Duodenal mucosa (tissue), 2 donors: ENCODE measurements at regions not wholly inside any gene's neighbourhood (a gene's known extent, or its start where the extent isn't known, plus 50 kb on each side); places are given as distances from the start of the nearest gene placed in this dataset.

Experiments
- H3K27ac ChIP-seq: one replicate; pipeline ENCODE4 v1.7.0; 2013; ENCODE audit warnings: low read depth, low read length
- H3K27me3 ChIP-seq, 2 donors: one replicate each; pipeline ENCODE4 v1.7.0; 2013; ENCODE audit warnings: low read length in 2 of 2, control low read depth in 1 of 2; ENCODE audit not compliant: insufficient read depth in 2 of 2, control insufficient read depth in 1 of 2
- H3K36me3 ChIP-seq, 2 donors: one replicate each; pipeline ENCODE4 v1.7.0; 2013; ENCODE audit warnings: low read length in 2 of 2, control low read depth in 1 of 2; ENCODE audit not compliant: insufficient read depth in 2 of 2, control insufficient read depth in 1 of 2
- H3K4me1 ChIP-seq, 2 donors: one replicate each; pipeline ENCODE4 v1.7.0; 2013; ENCODE audit warnings: low read length in 2 of 2, control low read depth in 1 of 2; ENCODE audit not compliant: insufficient read depth in 2 of 2, control insufficient read depth in 1 of 2
- H3K4me3 ChIP-seq, 2 donors: one replicate each; pipeline ENCODE4 v1.7.0; 2013; ENCODE audit warnings: low read length in 2 of 2, low read depth in 1 of 2
- H3K9ac ChIP-seq, 2 donors: one replicate each; pipeline ENCODE4 v1.7.0; 2013; ENCODE audit warnings: low read length in 2 of 2, low read depth in 1 of 2
- H3K9me3 ChIP-seq, 2 donors: one replicate each; pipeline ENCODE4 v1.7.0; 2013; ENCODE audit warnings: low read length in 2 of 2, control low read depth in 1 of 2; ENCODE audit not compliant: control insufficient read depth in 1 of 2

- Histone ChIP-seq H3K9ac (no peak overlapping the region), H3K27ac (no peak overlapping the region), H3K4me1 (no peaks in the 10 kb centered on the region), H3K27me3 (peaks cover 0 to 4% of the 10 kb centered on the region in 2 donors), H3K36me3 (no peaks in the 10 kb centered on the region), H3K9me3 (no peaks in the 10 kb centered on the region), H3K4me3 (no peak overlapping the region)
Observed at GRCh38 chr20:52869276-52869675, 102.9 kb upstream of the TSHZ2 start.

- Histone ChIP-seq H3K9ac (no peak overlapping the region), H3K27ac (no peak overlapping the region), H3K9me3 (no peaks in the 10 kb centered on the region), H3K4me1 (no peaks in the 10 kb centered on the region), H3K36me3 (no peaks in the 10 kb centered on the region), H3K27me3 (peaks cover 0 to 4% of the 10 kb centered on the region in 2 donors), H3K4me3 (no peak overlapping the region)
Observed at GRCh38 chr20:52867305-52867704, 104.9 kb upstream of the TSHZ2 start.

GRCh38 chr20:52864916-52865605 lies 107.1 kb upstream of the TSHZ2 start:
- no peaks in the 10 kb centered on the region for H3K9me3 ChIP-seq
- no peak overlapping the region for H3K9ac ChIP-seq
- peaks cover 0 to 4% of the 10 kb centered on the region in 2 donors for H3K27me3 ChIP-seq
- H3K4me3 ChIP-seq = no peak overlapping the region
- no peak overlapping the region for H3K27ac ChIP-seq
- H3K36me3 ChIP-seq = no peaks in the 10 kb centered on the region
- no peaks in the 10 kb centered on the region for H3K4me1 ChIP-seq

GRCh38 chr20:52859156-52859876 lies 112.8 kb upstream of the TSHZ2 start:
- Histone ChIP-seq H3K4me3 (no peak overlapping the region), H3K36me3 (no peaks in the 10 kb centered on the region), H3K27me3 (no peaks in the 10 kb centered on the region), H3K9ac (no peak overlapping the region), H3K9me3 (no peaks in the 10 kb centered on the region), H3K4me1 (no peaks in the 10 kb centered on the region), H3K27ac (no peak overlapping the region)

- Histone ChIP-seq H3K27me3 (no peaks in the 10 kb centered on the region), H3K9me3 (no peaks in the 10 kb centered on the region), H3K9ac (no peak overlapping the region), H3K4me3 (no peak overlapping the region), H3K4me1 (no peaks in the 10 kb centered on the region), H3K36me3 (no peaks in the 10 kb centered on the region), H3K27ac (no peak overlapping the region)
Observed at GRCh38 chr20:52852714-52853113, 119.4 kb upstream of the TSHZ2 start.

- H3K9ac ChIP-seq = no peak overlapping the region
- H3K27ac ChIP-seq = no peak overlapping the region
- no peaks in the 10 kb centered on the region for H3K27me3 ChIP-seq
- no peaks in the 10 kb centered on the region for H3K4me1 ChIP-seq
- H3K36me3 ChIP-seq = no peaks in the 10 kb centered on the region
- no peak overlapping the region for H3K4me3 ChIP-seq
- no peaks in the 10 kb centered on the region for H3K9me3 ChIP-seq
Observed at GRCh38 chr20:52847731-52848359, 124.3 kb upstream of the TSHZ2 start.

GRCh38 chr20:52847029-52847660 lies 125.0 kb upstream of the TSHZ2 start:
- no peak overlapping the region for H3K4me3 ChIP-seq
- H3K9ac ChIP-seq = no peak overlapping the region
- H3K27me3 ChIP-seq = no peaks in the 10 kb centered on the region
- H3K4me1 ChIP-seq = no peaks in the 10 kb centered on the region
- H3K36me3 ChIP-seq = no peaks in the 10 kb centered on the region
- H3K27ac ChIP-seq = no peak overlapping the region
- H3K9me3 ChIP-seq = no peaks in the 10 kb centered on the region

GRCh38 chr20:52845044-52845443 lies 127.1 kb upstream of the TSHZ2 start:
- peaks cover 0 to 4% of the 10 kb centered on the region in 2 donors for H3K27me3 ChIP-seq
- H3K4me1 ChIP-seq = no peaks in the 10 kb centered on the region
- H3K9me3 ChIP-seq = no peaks in the 10 kb centered on the region
- no peaks in the 10 kb centered on the region for H3K36me3 ChIP-seq
- no peak overlapping the region for H3K9ac ChIP-seq
- no peak overlapping the region for H3K4me3 ChIP-seq
- no peak overlapping the region for H3K27ac ChIP-seq

GRCh38 chr20:52843425-52843824 lies 128.7 kb upstream of the TSHZ2 start:
- H3K27ac ChIP-seq = no peak overlapping the region
- no peaks in the 10 kb centered on the region for H3K4me1 ChIP-seq
- H3K9ac ChIP-seq = no peak overlapping the region
- no peak overlapping the region for H3K4me3 ChIP-seq
- no peaks in the 10 kb centered on the region for H3K36me3 ChIP-seq
- peaks cover 0 to 4% of the 10 kb centered on the region in 2 donors for H3K27me3 ChIP-seq
- no peaks in the 10 kb centered on the region for H3K9me3 ChIP-seq

GRCh38 chr20:52841003-52841402 lies 131.2 kb upstream of the TSHZ2 start:
- Histone ChIP-seq H3K36me3 (no peaks in the 10 kb centered on the region), H3K9me3 (no peaks in the 10 kb centered on the region), H3K27ac (no peak overlapping the region), H3K4me3 (no peak overlapping the region), H3K4me1 (no peaks in the 10 kb centered on the region), H3K9ac (no peak overlapping the region), H3K27me3 (peaks cover 0 to 4% of the 10 kb centered on the region in 2 donors)
